Transverse colon (tissue), 4 donors: ENCODE measurements at regions not wholly inside any gene's neighbourhood (a gene's known extent, or its start where the extent isn't known, plus 50 kb on each side); places are given as distances from the start of the nearest gene placed in this dataset.

Experiments
- CTCF ChIP-seq, 5 experiments: fragments of 200-600 bp in 3 of 5; fragments of 450-650 bp in 2 of 5; sonication (generic) in 3 of 5; IDR thresholded peaks; 1 replicate in 2 of 5; 2 replicates in 3 of 5; pipeline ENCODE4 v1.5.1; 2016 to 2017; ENCODE audit warnings: antibody characterized with exemption in 5 of 5, inconsistent platforms in 3 of 5, mild to moderate bottlenecking in 2 of 5, moderate library complexity in 1 of 5
- EP300 ChIP-seq: sonication (generic); formaldehyde crosslinking; IDR thresholded peaks from one replicate; pipeline ENCODE4 v1.6.1; 2017; ENCODE audit warnings: antibody characterized with exemption, low read depth
- POLR2AphosphoS5 ChIP-seq, 3 donors: sonication (generic); formaldehyde crosslinking; IDR thresholded peaks; one replicate each; pipeline ENCODE4 v1.6.1; 2016; ENCODE audit warnings: antibody characterized with exemption in 3 of 3

- TF ChIP-seq CTCF (IDR thresholded peaks at IDR 0.05), result no peak
- no peak for TF ChIP-seq POLR2AphosphoS5 (IDR thresholded peaks at IDR 0.05)
- TF ChIP-seq EP300, result no peak
Measured at GRCh38 chr17:63137163-63137562, 171.1 kb downstream of the TANC2 start.
